Esophagus squamous epithelium (tissue), 4 donors: ENCODE measurements at regions not wholly inside any gene's neighbourhood (a gene's known extent, or its start where the extent isn't known, plus 50 kb on each side); places are given as distances from the start of the nearest gene placed in this dataset.

Source experiments
- CTCF ChIP-seq, 6 experiments: fragments of 450-650 bp in 4 of 6; fragments of 200-600 bp in 2 of 6; sonication (generic) in 2 of 6; IDR thresholded peaks; one replicate each; pipeline ENCODE4 v1.5.1; 2016 to 2019; ENCODE audit warnings: antibody characterized with exemption in 6 of 6, mild to moderate bottlenecking in 4 of 6, moderate library complexity in 4 of 6
- POLR2A ChIP-seq, 4 donors: fragments of 450-650 bp; IDR thresholded peaks; one replicate each; pipeline ENCODE4 v1.6.1; 2017; ENCODE audit warnings: antibody characterized with exemption in 4 of 4, mild to moderate bottlenecking in 4 of 4, moderate library complexity in 3 of 4

GRCh38 chr18:28529644-28530043 is 352.7 kb upstream of the CDH2 start:
- TF ChIP-seq CTCF (IDR thresholded peaks at IDR 0.05) (no peak), POLR2A (IDR thresholded peaks at IDR 0.05) (no peak)
